ENCODE measurements at regions not wholly inside any gene's neighbourhood (a gene's known extent, or its start where the extent isn't known, plus 50 kb on each side); places are given as distances from the start of the nearest gene placed in this dataset.
A peak's percentile ranks its signal among the peaks of the same experiment; 100 is the strongest.

DNA sequence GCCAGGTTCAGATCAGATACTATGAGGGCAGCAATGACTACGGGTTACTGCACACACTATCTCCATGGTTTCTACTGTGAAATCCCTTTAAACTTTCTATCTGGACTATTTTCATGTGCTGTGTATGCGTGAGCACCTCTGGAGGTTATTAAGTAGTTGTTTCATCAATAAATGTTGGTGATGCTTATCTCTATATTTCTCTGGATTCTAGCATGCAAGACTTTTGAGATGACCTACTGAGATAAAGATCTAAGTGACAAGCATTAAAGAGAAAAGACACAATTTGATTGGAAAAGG lies 194.0 kb downstream of the NRIP1 start:
- intact Hi-C loops (cut with DNase I; ENCODE audit: low total_unique reads): no loop called here
- Histone ChIP-seq H3K4me1 (peaks cover 0 to 3% of the 10 kb centered on the region in 2 donors), H3K36me3 (no peaks in the 10 kb centered on the region), H3K9me3 (no peaks in the 10 kb centered on the region), H3K27ac (no peak overlapping the region), H3K27me3 (no peaks in the 10 kb centered on the region), H3K4me3 (no peak overlapping the region)
- DNase-seq (ENCODE audit: low spot score in 2 of 2): no peak
- TF ChIP-seq POLR2A (IDR thresholded peaks at IDR 0.05) (no peak), POLR2AphosphoS5 (IDR thresholded peaks at IDR 0.05) (no peak)
- TF ChIP-seq, protein P1, sequence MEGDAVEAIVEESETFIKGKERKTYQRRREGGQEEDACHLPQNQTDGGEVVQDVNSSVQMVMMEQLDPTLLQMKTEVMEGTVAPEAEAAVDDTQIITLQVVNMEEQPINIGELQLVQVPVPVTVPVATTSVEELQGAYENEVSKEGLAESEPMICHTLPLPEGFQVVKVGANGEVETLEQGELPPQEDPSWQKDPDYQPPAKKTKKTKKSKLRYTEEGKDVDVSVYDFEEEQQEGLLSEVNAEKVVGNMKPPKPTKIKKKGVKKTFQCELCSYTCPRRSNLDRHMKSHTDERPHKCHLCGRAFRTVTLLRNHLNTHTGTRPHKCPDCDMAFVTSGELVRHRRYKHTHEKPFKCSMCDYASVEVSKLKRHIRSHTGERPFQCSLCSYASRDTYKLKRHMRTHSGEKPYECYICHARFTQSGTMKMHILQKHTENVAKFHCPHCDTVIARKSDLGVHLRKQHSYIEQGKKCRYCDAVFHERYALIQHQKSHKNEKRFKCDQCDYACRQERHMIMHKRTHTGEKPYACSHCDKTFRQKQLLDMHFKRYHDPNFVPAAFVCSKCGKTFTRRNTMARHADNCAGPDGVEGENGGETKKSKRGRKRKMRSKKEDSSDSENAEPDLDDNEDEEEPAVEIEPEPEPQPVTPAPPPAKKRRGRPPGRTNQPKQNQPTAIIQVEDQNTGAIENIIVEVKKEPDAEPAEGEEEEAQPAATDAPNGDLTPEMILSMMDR (IDR thresholded peaks at IDR 0.05): no peak

DNA sequence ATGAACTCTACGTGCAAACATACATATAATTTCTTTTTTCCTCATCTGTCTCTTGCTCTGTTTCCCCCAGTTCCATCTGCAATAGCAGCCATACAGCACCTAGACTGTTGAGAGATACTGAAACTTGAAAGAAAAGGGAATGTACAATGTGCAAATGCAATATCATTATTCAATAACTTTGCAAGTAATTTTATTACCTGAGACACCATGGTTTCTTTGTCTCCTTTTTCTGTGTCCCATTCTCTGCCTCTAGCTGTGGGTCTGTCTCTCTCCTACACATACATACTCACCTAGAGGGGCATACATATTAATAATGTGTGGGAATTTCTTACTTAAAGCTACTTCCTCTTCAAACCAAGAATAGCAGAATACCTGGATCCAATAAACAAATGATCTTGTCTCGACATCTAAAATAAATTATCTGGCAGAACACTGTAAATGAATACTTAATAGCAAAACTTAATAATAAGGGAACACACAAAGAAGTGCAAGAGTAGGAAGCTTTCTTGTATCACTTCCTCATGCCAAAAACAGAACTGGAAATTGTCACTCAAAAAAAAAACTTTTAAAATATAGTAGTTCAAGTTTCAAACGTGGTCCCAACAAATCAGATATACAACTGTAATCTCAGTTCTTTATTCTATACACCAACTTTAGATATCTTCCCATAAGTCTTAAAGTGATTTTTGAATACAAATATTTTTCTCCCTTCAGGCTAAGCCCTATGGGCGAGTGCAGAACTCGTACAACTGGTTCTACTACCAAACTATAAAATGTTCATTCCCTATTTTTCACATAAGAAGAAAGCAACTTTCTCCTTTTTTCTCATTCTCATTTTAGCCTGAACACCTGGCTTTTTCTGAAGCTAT lies 194.6 kb downstream of the NRIP1 start:
- Histone ChIP-seq H3K4me1 (peaks cover 0 to 3% of the 10 kb centered on the region in 2 donors), H3K4me3 (no peak overlapping the region), H3K27ac (no peak overlapping the region), H3K27me3 (no peaks in the 10 kb centered on the region), H3K9me3 (no peaks in the 10 kb centered on the region), H3K36me3 (no peaks in the 10 kb centered on the region)
- TF ChIP-seq, protein P1 (IDR thresholded peaks at IDR 0.05): no peak
- TF ChIP-seq POLR2AphosphoS5 (IDR thresholded peaks at IDR 0.05) (no peak), POLR2A (IDR thresholded peaks at IDR 0.05) (no peak)
- intact Hi-C loops (cut with DNase I; ENCODE audit: low total_unique reads): no loop called here
- no peak for DNase-seq (ENCODE audit: low spot score in 2 of 2)

DNA sequence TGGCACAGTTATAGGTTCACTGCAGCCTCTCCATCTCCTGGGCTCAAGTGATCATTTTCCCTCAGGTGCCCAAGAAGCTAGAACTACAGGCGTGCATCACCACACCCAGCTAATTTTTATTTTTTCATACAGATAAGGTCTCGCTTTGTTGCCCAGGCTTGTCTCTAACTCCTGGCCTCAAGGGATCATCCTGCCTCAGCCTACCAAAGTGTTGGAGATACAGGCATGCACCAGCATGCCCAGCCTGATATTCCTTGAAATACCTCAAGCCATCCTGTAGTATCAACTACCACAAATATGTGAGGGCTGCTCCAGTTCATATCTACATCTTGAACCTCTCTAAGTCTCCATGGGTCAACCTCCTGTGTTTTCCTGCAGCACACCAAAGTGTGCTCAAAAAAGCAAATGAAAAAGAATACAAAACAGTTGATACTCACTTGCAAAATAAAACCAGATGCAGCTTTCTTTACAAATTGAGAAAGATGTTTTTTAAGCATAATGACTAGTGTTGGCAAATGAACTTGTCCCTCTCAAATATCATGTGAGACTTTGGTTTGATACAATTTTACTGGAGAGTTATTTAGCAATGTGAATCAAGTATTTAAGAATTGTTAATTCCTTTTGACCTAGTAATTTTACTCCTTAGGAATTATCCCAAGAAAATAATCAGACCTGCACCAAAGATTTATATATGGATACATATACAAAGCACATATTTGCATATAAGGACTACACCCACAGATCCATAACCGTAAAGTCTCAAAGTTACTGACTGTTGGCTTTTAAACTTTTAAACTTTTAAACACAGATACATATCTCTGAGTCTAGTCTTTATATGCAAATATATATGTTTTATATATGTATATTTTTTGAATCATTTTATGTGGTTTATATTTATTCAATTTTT lies 197.7 kb downstream of the NRIP1 start:
- H3K4me1 ChIP-seq: peaks cover 0 to 3% of the 10 kb centered on the region in 2 donors
- no peaks in the 10 kb centered on the region for H3K27me3 ChIP-seq
- intact Hi-C loops (cut with DNase I; ENCODE audit: low total_unique reads): no loop called here
- no peaks in the 10 kb centered on the region for H3K36me3 ChIP-seq
- H3K9me3 ChIP-seq: no peaks in the 10 kb centered on the region
- no peak overlapping the region for H3K4me3 ChIP-seq
- H3K27ac ChIP-seq: no peak overlapping the region
- TF ChIP-seq, protein P1 (IDR thresholded peaks at IDR 0.05): no peak
- TF ChIP-seq POLR2AphosphoS5 (IDR thresholded peaks at IDR 0.05) (no peak), POLR2A (IDR thresholded peaks at IDR 0.05) (no peak)
- DNase-seq (ENCODE audit: low spot score in 2 of 2): no peak

DNA sequence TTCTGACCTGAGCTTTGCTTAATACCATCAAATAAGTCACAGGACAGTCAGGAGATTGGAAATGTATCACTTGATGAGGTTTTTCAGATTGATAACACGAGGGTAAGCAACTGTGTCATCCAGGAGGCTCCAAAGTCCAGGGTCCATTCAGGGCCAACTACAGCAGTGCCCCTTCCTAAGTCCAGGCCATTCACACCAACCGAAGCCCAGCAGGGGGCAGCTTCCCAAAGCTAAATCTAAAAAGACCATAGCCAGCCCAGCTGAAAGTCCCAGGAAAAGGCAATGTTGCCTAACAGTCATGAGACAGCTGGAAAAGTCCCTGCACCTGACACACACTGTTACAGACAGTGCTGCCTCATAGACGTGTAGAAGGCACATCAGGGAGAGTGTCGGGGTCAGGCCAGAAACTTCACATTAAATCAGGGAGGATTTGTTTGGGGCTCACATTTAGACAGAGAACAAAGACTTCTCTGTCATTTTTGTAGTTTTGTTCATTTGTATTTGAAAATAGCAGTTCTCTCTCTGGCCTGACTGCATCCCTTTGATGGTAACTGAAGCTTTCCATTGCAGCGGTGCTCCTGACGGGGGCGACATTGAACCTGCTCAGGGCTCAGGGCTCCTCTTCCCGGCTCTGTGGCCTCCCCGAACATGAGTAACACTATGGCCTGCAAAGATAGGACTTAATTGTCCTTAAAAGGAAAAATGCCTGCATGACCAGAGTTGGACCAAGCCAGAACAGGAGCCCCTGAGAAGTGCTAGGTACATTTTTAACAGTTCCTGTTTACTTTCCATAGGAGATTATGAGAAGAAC lies 200.4 kb downstream of the NRIP1 start:
- no peaks in the 10 kb centered on the region for H3K36me3 ChIP-seq
- peak overlapping the region; percentile 36 to 40 for H3K27ac ChIP-seq
- TF ChIP-seq POLR2A (IDR thresholded peaks at IDR 0.05) (no peak), POLR2AphosphoS5 (IDR thresholded peaks at IDR 0.05) (peak in 2 of 3 donors; percentile 40 to 57)
- TF ChIP-seq, protein P1 (IDR thresholded peaks at IDR 0.05): peak; percentile 13 to 42 (median 17)
- no peaks in the 10 kb centered on the region for H3K4me1 ChIP-seq
- intact Hi-C loops (cut with DNase I; ENCODE audit: low total_unique reads): no loop called here
- H3K4me3 ChIP-seq: no peak overlapping the region
- DNase-seq (ENCODE audit: low spot score in 2 of 2): peak in 1 of 2 donors; percentile 24
- H3K27me3 ChIP-seq: no peaks in the 10 kb centered on the region
- no peaks in the 10 kb centered on the region for H3K9me3 ChIP-seq
